Activated T-cell treated with anti-CD3 and anti-CD28 coated beads, Interleukin-2, amount 50 U/mL, for 48 hours (primary cell): ENCODE measurements at regions not wholly inside any gene's neighbourhood (a gene's known extent, or its start where the extent isn't known, plus 50 kb on each side); places are given as distances from the start of the nearest gene placed in this dataset.
"Not testable (repeated sequence)": the region's sequence is repeated elsewhere in the genome, so short reads cannot be mapped to it uniquely, and the experiment has no call there.

Experiments
- DNase-seq, 2 experiments: peaks; one replicate each; pipeline ENCODE4 v3.0.0-alpha.2; 2020

DNA sequence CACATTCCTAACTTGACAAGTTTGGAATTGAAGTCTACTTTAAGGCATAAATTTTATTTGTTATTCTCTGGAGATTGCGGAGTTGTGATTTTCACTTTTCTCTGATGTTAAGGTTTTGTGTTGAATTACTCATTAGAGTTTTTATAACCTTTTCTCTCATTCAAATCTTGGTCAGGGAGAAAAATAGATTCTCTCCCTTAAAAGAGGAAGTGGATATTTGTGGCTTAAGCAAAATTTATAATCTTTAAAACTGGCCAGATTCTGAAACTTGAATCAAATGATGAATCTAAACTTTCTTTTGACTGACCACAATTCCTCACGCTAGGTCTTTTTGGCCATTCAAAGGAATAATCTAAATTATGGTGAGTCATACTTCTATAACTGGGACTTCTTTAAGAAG lies 361.4 kb downstream of the TEX13C start:
- DNase-seq: no peak

DNA sequence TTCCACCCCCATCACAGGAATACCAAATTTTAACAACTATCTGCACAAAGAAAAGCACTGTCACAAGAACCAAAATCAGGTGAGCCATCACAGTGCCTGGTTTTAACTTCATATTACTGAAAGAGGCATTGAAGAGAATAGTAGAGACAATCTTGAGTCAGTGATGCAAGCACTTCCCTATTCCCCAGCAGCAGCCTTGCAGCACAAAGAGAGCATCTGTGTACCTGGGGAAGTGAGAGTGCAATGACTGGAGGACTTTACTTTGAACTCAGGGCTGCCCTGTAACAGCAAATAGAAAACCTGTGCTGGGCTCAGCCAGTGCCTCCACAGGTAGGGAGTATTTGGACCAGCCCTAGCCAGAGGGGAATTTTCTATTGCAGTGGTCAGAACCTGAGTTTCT lies 361.8 kb downstream of the TEX13C start:
- no peak for DNase-seq

- DNase-seq: not testable (repeated sequence)
Observed at GRCh38 chrX:125690522-125690921, 370.9 kb downstream of the TEX13C start.

GRCh38 chrX:125694171-125694570 lies 374.5 kb downstream of the TEX13C start:
- DNase-seq: no peak

DNA sequence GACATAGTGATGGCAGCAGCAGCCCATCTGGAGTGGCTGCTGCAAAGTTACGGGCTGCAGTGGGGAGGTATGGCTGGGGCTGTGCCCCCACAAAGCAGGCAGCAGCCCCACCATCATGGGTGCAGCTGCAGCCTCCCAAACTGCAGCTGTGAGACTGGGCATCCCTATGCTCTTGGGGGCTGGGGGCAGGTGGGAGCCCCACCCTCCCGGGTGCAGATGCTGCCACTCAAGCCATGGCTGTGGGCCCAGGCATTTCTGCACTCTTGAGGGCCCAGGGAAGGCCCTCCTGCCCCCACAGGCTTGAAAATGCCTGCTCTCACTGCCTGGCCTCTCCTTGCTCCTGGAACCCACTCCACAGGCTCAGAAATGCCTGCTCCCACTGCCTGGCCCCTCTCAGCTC lies 389.4 kb downstream of the TEX13C start:
- DNase-seq: no peak

- DNase-seq: no peak
Observed at GRCh38 chrX:125709532-125709931, 389.9 kb downstream of the TEX13C start.

DNA sequence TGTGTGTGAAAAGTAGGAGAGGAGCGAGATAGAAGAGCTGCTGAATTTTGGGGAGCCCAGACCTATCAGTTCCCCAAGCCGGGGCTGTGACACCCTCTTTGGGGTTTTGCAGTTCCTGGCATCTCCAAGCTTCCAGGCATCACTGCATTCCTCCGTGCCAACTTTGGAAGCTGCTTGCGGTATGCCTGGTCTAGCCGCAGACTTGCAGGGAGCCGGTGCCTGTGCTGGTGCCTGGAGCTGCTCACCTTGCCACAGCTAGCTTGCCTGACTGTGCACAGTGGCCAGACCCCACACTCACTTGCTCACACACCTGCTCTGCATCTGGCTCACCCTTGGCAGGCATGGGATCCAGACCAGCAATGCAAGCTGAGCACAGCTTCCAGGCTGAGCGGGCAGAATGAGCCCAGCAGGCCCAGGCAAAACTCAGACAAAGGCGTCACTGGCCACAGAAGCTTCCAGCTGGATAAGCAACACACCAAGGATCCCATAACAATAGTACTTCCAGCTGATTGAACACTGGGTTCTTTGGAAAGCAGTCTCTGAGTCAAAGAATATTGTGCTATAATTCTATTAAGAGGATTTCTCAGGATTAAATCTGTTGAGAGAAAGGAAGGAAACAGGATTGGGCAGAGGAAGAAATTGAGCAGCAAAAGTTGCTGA lies 390.9 kb downstream of the TEX13C start:
- no peak for DNase-seq

DNA sequence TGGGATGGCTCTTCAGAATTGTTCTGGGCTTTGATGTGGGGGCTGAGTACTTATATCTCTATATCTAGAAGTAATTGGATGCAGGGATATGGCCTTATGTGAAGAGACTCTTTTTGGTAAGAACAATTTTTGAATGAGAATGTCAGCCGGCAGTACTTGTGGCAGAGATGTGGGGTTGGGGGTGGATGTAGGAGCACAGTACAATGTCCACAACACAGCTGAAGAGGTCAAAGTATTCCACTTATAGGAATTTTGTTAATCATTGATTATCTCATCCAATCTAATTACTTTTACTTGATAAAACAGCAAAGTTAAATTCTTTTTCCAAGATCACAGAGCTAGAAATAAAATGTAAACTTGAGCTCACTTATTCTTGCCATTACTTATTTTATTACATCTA lies 391.4 kb downstream of the TEX13C start:
- DNase-seq: no peak

- no peak for DNase-seq
Observed at GRCh38 chrX:125713633-125714032, 394.0 kb downstream of the TEX13C start.

DNA sequence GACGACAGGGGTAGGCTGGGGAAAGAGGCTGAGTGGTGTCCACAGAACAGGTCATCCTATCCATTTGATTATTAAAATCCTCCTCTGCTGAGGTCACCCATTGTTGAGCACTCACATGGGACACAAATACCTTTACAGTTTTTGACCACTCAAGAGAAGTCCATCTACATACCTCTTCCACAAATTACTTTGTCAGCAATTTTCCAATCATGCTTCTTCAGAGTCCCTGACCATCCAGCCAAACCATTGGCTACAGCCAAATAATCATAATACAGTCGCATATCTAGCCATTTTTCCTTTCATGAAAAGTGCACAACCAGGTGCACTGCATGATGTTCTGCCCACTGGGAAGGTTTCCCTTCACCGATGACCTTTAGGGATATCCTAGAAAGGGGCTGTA lies 407.4 kb downstream of the TEX13C start:
- DNase-seq: no peak

DNA sequence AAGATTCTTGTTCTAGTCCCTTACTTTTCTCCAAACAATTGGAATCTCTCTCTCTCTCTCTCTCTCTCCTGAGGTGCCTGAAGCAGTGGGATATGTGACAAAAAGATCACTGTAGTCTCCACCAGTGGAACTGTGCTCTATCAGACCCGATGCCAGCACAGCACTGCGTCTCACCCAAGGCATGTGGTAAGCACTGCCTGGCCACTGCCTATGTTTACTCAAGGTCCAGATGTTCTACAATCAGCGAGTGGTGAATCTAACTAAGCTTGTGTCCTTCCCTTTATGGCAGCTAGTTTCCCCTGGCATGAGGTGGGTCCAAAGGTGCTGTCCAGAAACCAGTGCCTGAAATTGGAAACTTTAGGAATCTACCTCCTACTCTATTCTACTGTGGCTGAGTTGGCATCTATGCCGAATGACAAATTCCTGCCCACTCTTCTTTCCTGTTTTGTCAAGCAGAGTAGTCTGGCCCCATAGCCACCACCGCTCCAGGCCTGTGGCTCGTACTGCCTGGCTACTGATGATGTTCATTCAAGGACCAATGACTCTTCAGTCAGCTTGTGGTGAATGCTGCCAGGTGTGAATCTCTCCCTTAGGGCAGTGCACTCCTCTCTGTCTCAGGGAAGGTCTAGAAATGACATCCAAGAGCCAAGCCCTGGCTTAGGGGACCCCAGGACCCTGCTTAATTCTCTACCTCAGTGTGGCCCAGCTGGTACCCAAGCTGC lies 416.5 kb downstream of the TEX13C start:
- no peak for DNase-seq

GRCh38 chrX:125742811-125743210 lies 423.1 kb downstream of the TEX13C start:
- no peak for DNase-seq

DNA sequence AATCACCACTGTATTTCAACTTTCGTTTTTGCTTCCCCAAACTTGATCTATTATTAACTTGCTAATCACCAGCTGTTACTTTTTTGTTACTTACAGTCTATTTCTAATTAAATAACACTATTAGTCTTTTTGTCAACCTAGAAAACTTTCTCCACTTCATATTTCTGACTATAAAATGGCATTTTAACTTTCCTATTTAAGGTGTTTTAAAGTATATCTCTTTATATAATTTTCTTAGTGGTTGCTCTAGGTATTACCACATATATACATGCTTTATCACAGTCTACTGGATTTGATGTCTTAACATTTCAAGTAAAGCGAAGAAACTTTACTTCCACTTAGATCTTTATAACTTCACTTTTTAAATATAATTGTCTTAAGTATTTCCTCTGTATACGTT lies 421.2 kb downstream of the DCAF12L2 start:
- DNase-seq: no peak

- DNase-seq: no peak
Observed at GRCh38 chrX:125757794-125758564, 408.1 kb downstream of the DCAF12L2 start.

GRCh38 chrX:125758819-125759218 lies 407.3 kb downstream of the DCAF12L2 start:
- no peak for DNase-seq

DNA sequence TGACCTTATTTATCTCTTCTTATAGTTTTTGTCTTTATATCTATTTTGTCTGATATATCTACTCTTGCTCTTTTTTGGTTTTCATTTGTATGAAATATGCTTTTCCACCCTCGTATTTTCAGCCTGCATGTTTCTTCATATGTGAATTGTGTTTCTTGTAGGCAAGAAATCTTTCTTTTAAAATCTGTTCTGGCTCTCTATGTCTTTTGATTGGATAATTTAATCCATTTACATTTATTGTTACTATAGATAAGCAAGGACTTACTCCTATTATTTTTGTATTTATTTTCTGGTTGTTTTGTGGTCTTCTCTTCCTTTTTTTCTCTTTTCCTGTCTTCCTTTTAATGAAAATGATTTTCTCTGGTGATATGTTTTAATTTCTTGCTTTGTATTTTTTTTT lies 403.1 kb downstream of the DCAF12L2 start:
- no peak for DNase-seq

- no peak for DNase-seq
Observed at GRCh38 chrX:125765347-125765746, 400.7 kb downstream of the DCAF12L2 start.

GRCh38 chrX:125769628-125770027 lies 396.5 kb downstream of the DCAF12L2 start:
- DNase-seq: no peak

GRCh38 chrX:125778261-125778660 lies 387.8 kb downstream of the DCAF12L2 start:
- no peak for DNase-seq

DNA sequence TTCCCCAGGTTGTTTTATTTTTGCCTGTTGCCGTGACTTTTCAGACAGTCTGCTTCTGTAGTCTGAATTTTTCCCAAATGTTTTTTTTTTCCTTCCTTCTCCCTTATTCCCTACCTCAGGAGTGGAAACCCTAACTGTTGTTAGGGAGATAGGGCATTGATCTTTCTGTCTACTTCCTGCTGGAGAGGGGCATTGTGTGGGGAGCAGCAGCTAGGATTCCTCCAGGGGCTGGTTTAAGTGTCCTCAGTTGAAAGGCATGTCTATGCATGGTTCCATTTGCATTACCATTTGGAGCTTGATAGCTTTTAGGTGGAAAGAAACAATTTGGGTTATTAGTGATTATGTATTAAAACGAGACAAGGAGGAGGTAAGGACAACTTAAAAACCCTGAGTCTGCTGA lies 383.9 kb downstream of the DCAF12L2 start:
- no peak for DNase-seq

DNA sequence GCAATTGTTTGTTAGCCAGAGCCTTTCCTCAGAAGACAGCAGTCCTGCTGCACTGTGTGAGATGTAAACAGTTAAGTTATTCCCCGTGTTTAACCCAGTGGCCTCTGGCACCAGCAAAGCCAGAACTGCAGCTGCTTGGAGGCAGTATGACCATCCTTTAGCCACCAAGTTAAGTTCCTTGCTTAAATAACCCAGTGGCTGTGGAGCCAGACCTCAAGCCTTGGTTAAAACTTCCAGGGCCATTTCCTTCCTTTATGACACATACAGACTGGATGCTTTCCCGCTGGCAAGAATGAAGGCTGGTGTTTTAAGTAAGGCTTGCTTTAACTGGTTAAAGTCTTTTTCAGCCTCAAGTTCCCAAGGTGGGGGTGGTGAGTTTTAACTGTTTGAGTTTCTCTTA lies 379.8 kb downstream of the DCAF12L2 start:
- no peak for DNase-seq

- no peak for DNase-seq
Observed at GRCh38 chrX:125791787-125792186, 374.3 kb downstream of the DCAF12L2 start.

DNA sequence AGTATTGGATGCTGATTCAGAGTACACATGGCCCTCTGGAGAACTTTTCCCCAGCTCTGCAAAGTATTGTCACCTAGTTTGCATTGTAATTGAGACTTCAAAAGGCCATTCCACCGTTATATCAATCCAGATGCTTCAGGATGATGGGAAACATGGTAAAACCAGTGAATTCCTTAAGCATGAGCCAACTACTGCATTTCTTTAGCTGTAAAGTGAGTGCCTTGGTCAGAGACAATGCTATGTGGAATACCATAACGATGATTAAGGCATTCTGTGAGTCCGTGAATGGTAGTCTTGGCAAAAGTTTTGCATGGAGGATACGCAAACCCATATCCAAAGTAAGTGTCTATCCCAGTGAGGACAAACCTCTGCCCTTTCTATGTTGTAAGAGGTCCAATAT lies 355.2 kb downstream of the DCAF12L2 start:
- no peak for DNase-seq

DNA sequence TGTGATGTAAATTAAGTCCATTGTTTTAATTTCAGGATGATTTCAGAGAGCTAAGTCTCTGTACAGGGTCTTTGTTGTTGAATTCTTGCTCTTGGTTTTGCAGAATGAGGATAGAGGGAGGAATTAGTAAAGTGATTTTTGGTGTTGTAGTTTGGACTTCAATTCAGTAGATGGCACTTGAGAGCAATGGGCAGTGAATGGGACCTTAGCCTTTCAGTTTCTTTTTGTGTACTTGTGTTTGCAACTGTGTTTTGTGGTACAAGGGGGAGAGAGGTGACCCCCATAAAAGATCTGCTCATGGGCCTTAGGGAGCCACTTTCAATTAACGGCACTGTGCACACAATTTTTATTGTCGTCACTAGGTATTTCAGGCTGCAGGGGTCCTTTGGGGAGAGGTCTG lies 340.0 kb downstream of the DCAF12L2 start:
- no peak for DNase-seq
